Stimulated activated naive CD8-positive, alpha-beta T cell treated with anti-CD3 and anti-CD28 coated beads, Interleukin-15, amount 100 ng/mL, for 72 hours (primary cell): ENCODE measurements at regions not wholly inside any gene's neighbourhood (a gene's known extent, or its start where the extent isn't known, plus 50 kb on each side); places are given as distances from the start of the nearest gene placed in this dataset.
"Not testable (repeated sequence)": the region's sequence is repeated elsewhere in the genome, so short reads cannot be mapped to it uniquely, and the experiment has no call there.

Source experiments
- ATAC-seq: fragments of 150-1000 bp; cut with Tn5 transposase; 2 replicates; pipeline ENCODE4 v1.10.0; 2021; ENCODE audit warnings: mild to moderate bottlenecking, moderate library complexity
- DNase-seq, 2 donors: peaks; one replicate each; pipeline ENCODE4 v3.0.0; 2021 to 2022
- H3K27ac Mint-ChIP-seq, 2 donors: one replicate each; pipeline ENCODE4 v1.8.0; 2022; ENCODE audit warnings: mild to moderate bottlenecking in 2 of 2, mixed read lengths in 2 of 2, moderate library complexity in 2 of 2
- H3K27me3 Mint-ChIP-seq: one replicate; pipeline ENCODE4 v1.8.0; 2022; ENCODE audit warnings: mixed read lengths
- H3K4me1 Mint-ChIP-seq: one replicate; pipeline ENCODE4 v1.8.0; 2022; ENCODE audit warnings: mild to moderate bottlenecking, mixed read lengths
- H3K4me3 Mint-ChIP-seq, 2 donors: one replicate each; pipeline ENCODE4 v1.8.0; 2022; ENCODE audit warnings: mild to moderate bottlenecking in 2 of 2, mixed read lengths in 2 of 2, moderate library complexity in 1 of 2
- H3K9me3 Mint-ChIP-seq, 2 donors: one replicate each; pipeline ENCODE4 v1.8.0; 2022; ENCODE audit warnings: mixed read lengths in 2 of 2

DNA sequence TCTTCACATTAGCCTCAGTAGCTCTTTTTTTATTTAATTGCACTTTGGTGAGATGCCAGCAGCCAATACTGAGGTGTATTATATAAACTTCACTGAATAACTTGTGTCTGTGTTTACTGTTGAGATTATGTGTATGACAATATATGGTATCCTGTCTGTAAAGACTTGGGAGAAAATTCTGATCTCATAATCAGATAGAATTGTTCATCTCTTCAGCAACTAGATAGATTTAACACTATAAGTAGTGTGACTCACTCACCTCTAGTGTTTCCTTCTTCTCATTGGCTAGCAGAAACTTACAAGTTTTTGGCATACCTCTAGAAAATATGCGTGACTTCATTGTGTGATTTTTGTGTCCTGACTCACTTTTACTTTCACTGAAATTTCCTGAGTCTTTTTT, 67.6 kb upstream of the TGFBR2 start:
- Mint-ChIP-seq H3K9me3 (peaks cover 0 to 10% of the 10 kb centered on the region in 2 donors), H3K27me3 (no peaks in the 10 kb centered on the region), H3K4me1 (peaks cover 6% of the 10 kb centered on the region), H3K4me3 (no peak overlapping the region), H3K27ac (no peak overlapping the region)
- ATAC-seq (peak; percentile 75), DNase-seq (no peak)

DNA sequence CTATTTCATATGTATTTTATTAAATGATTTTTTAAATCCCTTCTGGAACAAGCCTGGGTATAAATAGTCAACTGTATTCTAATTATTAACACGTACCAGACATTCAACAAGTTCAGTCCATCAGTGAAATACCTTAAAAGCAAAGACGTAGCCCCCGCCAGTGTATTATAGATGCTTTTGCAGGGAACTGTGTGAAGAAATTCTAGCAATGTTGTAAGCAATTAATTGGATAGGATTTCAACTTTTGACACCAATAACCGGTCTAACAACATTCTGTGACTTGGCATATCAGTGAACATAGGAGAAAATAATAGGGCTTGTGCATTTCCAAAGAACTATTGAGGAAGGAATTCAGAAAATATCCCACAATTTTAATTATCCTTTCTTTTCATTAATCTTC, 67.2 kb upstream of the TGFBR2 start:
- peaks cover 0 to 10% of the 10 kb centered on the region in 2 donors for H3K9me3 Mint-ChIP-seq
- H3K4me1 Mint-ChIP-seq = peaks cover 6% of the 10 kb centered on the region
- no peaks in the 10 kb centered on the region for H3K27me3 Mint-ChIP-seq
- DNase-seq = no peak
- H3K4me3 Mint-ChIP-seq = no peak overlapping the region
- no peak overlapping the region for H3K27ac Mint-ChIP-seq
- ATAC-seq = no peak

DNA sequence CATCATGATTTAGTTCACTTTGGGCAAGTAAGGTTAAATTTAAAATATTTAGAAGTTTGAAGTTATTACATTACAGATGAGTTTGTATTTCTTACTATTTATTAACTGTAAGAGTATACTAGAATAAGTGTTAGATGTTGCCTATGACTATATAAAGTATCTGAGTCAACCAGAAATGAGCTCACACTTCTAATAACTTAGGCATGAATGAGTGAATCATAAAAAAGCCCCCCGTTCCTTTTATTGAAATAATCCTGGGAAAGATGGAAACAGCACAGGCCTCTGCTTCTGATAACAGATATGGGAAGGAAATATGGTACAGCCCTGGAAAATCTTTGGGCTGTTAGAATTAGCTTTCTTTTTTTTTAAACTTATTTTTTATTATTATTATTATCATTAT, 66.6 kb upstream of the TGFBR2 start:
- Mint-ChIP-seq H3K27ac (no peak overlapping the region), H3K27me3 (no peaks in the 10 kb centered on the region), H3K4me3 (no peak overlapping the region), H3K9me3 (peaks cover 0 to 10% of the 10 kb centered on the region in 2 donors), H3K4me1 (peaks cover 6% of the 10 kb centered on the region)
- ATAC-seq (no peak), DNase-seq (no peak)

DNA sequence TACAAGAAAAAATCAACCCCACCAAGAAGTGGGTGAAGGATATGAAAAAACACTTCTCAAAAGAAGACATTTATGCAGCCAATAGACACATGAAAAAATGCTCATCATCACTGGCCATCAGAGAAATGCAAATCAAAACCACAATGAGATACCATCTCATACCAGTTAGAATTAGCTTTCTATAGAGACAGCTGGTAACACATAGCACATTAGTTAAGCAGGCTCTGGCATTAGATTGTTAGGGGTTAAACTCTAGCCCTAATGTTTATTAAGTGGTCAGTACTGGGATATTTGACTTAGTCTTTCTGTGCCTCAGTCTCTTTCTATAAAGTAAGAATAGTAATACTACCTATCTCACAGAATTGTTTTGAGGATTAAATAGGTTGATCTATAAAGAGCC, 65.2 kb upstream of the TGFBR2 start:
- H3K27me3 Mint-ChIP-seq = not testable (repeated sequence)

DNA sequence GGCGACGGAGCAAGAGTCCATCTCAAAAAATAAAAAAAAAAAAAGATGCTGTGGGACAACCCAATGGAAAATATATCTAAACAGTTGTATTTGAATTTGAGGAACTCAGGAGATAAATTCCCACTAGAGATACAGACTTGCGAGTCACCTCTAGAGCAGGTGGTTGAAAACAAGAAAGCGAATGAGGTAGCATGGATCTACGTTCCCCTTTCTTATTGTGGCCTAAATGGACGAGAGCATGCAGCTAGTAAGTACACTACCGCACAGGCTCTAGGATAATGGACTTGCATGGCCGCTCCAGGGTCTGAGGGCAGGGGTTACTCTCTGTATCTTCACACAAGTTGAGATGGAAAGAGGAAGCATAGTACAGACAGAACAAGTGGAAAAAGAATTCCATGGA, 63.5 kb upstream of the TGFBR2 start:
- ATAC-seq (no peak), DNase-seq (no peak)
- no peaks in the 10 kb centered on the region for H3K27me3 Mint-ChIP-seq
- peaks cover 4 to 8% of the 10 kb centered on the region in 2 donors for H3K9me3 Mint-ChIP-seq
- H3K27ac Mint-ChIP-seq = no peak overlapping the region
- no peak overlapping the region for H3K4me3 Mint-ChIP-seq
- H3K4me1 Mint-ChIP-seq = peaks cover 11% of the 10 kb centered on the region

More for the DNA sequence above, 65.2 kb upstream of the TGFBR2 start:
- not testable (repeated sequence) for ATAC-seq, H3K27ac Mint-ChIP-seq, DNase-seq, H3K9me3 Mint-ChIP-seq, H3K4me1 Mint-ChIP-seq, H3K4me3 Mint-ChIP-seq

DNA sequence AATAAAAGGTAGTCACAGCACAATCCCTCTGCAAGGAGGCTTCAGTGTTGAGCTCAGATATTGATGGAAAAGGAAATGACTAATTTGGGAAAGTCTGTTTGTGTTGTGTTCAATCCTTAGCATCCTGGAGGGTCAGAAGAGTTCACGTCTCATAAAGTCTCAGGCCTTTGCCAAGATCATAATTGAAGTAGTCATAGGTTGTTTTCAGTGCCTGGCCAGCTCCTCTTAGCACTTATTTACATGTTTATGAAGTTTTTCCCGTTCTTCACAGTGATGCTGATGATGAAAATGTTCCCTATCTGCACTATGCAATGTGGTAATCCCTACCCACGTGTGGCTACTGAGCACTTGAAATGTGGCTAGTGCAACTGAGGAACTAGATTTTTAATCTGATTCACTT, 61.6 kb upstream of the TGFBR2 start:
- no peaks in the 10 kb centered on the region for H3K27me3 Mint-ChIP-seq
- H3K4me1 Mint-ChIP-seq = peaks cover 10% of the 10 kb centered on the region
- peaks cover 10 to 15% of the 10 kb centered on the region in 2 donors for H3K9me3 Mint-ChIP-seq
- H3K4me3 Mint-ChIP-seq = no peak overlapping the region
- DNase-seq (no peak), ATAC-seq (no peak)
- H3K27ac Mint-ChIP-seq = no peak overlapping the region

DNA sequence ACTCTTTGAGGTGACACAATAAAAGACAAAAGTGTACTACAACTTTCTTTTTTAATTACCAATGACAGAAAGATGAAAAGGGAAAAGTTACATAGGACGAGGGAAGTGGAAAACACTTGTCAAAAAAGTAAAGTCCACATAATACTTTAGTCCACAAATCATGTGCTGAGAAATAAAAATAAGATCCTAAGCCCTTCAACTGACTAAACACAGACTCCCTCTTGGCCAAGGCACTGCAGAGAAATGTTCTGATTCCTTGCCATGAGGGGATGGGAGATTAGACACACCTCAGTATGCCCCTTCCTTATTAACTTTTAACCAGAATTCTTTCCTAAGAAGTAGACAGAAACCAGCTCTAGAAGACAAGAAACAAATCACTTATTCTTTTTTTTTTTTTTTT, 59.5 kb upstream of the TGFBR2 start:
- DNase-seq (no peak), ATAC-seq (no peak)
- Mint-ChIP-seq H3K4me1 (peaks cover 21% of the 10 kb centered on the region), H3K4me3 (no peak overlapping the region), H3K9me3 (peaks cover 10 to 15% of the 10 kb centered on the region in 2 donors), H3K27ac (no peak overlapping the region), H3K27me3 (no peaks in the 10 kb centered on the region)

DNA sequence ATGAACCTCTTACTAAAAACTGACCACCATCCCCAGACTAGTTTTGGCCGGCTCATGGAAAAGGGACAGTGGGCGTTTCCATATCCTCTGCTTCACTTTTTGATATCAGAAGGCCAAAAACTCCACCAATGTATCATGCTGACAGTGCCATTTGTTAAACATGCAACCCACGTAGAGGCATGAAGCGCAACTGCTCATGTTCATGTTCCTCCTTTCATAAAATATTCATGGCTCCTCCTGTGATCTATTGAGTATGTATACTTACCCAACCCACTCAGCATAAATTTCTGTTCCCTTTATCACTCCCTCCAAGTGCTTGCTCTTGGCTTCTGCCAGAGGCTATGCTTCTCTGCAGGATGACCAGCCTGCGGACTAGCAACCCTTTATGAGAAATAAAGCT, 58.7 kb upstream of the TGFBR2 start:
- no peak for DNase-seq
- peaks cover 10 to 15% of the 10 kb centered on the region in 2 donors for H3K9me3 Mint-ChIP-seq
- no peak for ATAC-seq
- no peaks in the 10 kb centered on the region for H3K27me3 Mint-ChIP-seq
- H3K4me3 Mint-ChIP-seq = no peak overlapping the region
- H3K27ac Mint-ChIP-seq = no peak overlapping the region
- H3K4me1 Mint-ChIP-seq = peaks cover 29% of the 10 kb centered on the region

DNA sequence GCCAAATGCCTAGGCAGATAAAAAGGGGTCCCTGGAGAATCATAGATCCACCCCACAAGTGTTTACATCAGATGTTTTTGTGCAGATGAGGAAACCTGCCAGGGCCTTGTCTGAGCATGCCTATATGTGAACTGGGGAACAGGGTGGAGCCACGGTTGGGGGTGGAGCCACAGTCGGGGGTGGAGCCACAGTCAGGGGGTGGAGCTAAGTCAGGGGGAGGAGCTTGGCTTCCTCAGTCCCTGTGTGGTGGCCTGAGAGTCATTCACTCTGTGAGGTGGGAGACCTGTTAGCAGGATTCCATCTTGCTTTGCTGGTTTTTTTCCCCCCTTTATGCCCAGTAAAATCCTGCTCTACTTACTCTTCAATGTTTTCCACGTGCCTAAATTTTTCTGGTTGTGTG, 57.8 kb upstream of the TGFBR2 start:
- ATAC-seq (no peak), DNase-seq (peak in 1 of 2 donors; percentile 19)
- Mint-ChIP-seq H3K27ac (no peak overlapping the region), H3K4me3 (no peak overlapping the region), H3K27me3 (no peaks in the 10 kb centered on the region), H3K4me1 (peaks cover 32% of the 10 kb centered on the region), H3K9me3 (peaks cover 5 to 15% of the 10 kb centered on the region in 2 donors)

DNA sequence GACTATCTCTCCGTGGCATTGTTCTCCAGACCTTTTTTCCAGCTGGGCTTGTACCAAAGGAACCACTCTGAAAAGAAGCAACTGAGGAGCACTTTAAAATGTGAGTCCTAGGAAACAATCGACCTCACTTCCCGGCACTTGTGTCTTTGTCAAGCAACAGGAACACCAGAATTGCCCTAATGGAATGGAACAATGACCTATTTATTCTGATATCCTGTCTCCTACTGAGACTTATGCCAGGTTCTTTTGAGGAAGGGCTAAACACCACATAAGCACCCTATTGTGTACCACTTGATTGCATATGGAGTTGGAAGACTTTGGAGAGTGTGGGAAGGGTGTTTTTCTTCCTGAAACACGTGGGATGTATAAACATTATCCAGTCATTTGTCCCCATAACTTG, 56.8 kb upstream of the TGFBR2 start:
- Mint-ChIP-seq H3K4me1 (peaks cover 40% of the 10 kb centered on the region), H3K27ac (no peak overlapping the region), H3K9me3 (peaks cover 5 to 22% of the 10 kb centered on the region in 2 donors)

DNA sequence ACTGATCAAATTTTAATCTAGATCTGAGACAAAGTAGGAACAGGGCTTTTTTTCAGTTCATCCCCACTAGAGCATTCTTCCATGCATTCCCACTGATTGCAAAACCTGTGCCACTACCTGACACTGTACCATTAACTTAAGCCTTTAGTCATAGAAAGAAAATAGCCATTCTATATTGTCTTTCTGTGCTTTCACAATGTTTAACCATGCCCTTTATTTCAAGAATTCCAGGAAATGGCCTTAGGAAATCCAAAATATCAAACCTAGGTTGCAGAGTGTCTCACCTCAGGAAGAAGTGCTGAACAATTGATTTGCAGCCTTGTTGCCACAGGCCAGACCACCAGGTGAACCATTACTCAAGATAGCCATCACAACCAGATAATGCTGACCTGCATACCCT, 56.2 kb upstream of the TGFBR2 start:
- Mint-ChIP-seq H3K9me3 (peaks cover 5 to 22% of the 10 kb centered on the region in 2 donors), H3K4me1 (peaks cover 40% of the 10 kb centered on the region), H3K4me3 (no peak overlapping the region), H3K27me3 (no peaks in the 10 kb centered on the region), H3K27ac (no peak overlapping the region)
- DNase-seq = no peak
- no peak for ATAC-seq

More for the DNA sequence above, 56.8 kb upstream of the TGFBR2 start:
- Mint-ChIP-seq H3K4me3 (no peak overlapping the region), H3K27me3 (no peaks in the 10 kb centered on the region)
- DNase-seq (no peak), ATAC-seq (no peak)

DNA sequence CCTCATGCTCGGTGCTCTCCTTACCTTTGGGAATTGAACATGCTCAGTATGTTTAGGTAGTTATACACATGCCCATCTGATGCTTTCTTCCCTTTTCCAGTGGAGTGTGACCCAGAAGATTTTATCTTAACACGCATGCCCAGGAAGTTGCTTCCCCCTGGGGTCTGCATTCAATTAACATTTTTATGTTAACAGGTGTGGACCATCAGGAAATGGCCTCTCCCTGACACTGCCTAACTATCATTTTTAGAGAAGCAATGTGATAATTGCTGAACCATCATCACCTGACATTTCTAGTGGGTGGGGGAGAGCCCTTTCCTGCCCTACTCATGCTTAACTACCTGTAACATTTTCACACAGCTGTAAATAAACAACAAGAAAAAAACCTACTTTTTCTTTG, 55.1 kb upstream of the TGFBR2 start:
- H3K4me1 Mint-ChIP-seq = peaks cover 35% of the 10 kb centered on the region
- ATAC-seq = no peak
- H3K27ac Mint-ChIP-seq = peak overlapping the region in 1 of 2 donors; percentile 74
- H3K4me3 Mint-ChIP-seq = no peak overlapping the region
- peaks cover 5 to 22% of the 10 kb centered on the region in 2 donors for H3K9me3 Mint-ChIP-seq
- no peak for DNase-seq
- H3K27me3 Mint-ChIP-seq = no peaks in the 10 kb centered on the region

DNA sequence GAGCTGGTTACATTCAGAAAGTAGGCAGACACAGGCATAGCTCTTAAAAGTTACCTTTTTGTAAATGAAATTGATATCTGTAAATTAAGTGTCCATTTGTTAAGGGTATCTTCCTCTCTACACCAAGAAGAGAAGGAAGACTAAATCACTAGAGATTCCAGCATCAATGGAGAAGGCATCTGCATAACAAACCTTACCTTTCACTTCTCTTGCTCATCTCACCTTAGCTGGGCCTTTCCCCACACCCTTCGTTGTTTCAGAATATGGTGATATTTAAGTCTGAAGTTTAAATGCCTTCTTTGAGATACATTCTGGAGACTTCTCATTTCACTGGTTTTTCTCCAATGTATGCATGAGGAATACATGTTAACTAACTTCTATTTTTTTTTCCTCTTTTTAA, 54.5 kb upstream of the TGFBR2 start:
- no peak overlapping the region for H3K27ac Mint-ChIP-seq
- peaks cover 35% of the 10 kb centered on the region for H3K4me1 Mint-ChIP-seq
- no peak overlapping the region for H3K4me3 Mint-ChIP-seq
- H3K9me3 Mint-ChIP-seq = peaks cover 5 to 22% of the 10 kb centered on the region in 2 donors
- DNase-seq = no peak
- ATAC-seq = no peak
- no peaks in the 10 kb centered on the region for H3K27me3 Mint-ChIP-seq

DNA sequence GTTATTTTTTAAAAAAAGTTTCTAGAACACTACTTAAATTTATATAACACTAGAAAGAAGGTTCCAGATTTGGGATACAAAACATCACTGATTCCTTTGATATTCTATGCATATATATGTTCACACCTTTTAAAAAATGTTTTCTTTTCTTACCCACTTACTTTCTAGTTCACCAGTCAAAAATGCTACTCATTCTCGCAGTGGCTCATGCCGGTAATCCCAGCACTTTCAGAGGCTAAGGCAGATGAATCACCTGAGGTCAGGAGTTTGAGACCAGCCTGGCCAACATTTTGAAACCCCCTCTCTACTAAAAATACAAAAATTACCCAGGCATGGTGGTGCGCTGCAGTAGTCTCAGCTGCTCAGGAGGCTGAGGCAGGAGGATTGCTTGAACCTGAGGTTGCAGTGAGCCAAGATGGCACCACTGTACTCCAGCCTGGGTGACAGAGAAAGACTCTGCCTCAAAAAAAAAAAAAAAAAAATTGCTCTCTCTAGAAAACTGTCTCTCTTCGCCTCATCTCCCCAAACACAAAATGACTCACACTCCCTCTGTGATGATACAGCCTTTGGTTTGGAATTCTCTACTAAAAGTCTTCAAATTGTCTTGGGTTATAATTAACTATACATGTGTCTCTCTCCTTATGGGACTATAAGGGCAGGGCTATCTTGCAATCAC, 52.6 kb upstream of the TGFBR2 start:
- Mint-ChIP-seq H3K27me3 (no peaks in the 10 kb centered on the region), H3K27ac (no peak overlapping the region), H3K9me3 (peaks cover 0 to 9% of the 10 kb centered on the region in 2 donors), H3K4me3 (no peak overlapping the region), H3K4me1 (peaks cover 30% of the 10 kb centered on the region)
- ATAC-seq (peak; percentile 58), DNase-seq (peak in 1 of 2 donors; percentile 35)

DNA sequence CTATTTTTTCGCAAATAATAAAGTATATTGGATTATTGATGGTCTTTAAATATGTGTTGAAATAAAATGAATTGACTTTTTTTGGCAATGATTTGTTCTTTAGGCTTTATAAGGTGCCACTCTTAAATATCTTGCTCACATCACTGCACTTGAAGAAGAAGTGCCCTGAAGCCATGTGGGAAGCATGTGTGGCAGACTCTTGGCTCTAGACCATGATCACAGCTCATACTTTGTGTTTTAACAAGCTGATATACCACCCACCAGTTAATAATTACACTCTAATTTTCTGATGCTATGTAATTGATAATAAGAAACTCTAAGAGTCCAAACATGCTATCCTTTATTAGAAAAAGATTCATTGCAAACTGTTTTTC, 52.1 kb upstream of the TGFBR2 start:
- H3K9me3 Mint-ChIP-seq = peaks cover 0 to 7% of the 10 kb centered on the region in 2 donors
- no peak for ATAC-seq
- no peak for DNase-seq

DNA sequence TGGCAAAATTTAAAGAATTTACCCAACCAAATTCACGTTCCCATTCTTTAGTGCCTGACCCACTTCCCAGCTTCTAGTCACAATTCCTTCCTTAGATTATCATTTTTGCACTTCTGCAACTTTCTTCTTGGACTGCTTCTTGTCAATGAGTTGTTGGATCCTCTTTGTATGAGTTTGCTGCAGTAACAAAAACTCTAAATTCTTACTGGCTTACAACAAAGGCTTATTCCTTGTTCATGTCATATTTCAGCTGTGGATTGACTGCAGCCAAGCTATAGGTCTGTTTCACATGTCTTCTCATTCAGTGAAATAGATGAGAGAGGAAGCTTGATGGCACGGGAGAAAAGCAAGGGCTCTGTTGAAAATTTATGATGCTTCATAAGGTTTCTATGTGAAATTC, 50.4 kb upstream of the TGFBR2 start:
- H3K4me1 Mint-ChIP-seq = peaks cover 26% of the 10 kb centered on the region
- ATAC-seq (no peak), DNase-seq (no peak)
- H3K27me3 Mint-ChIP-seq = no peaks in the 10 kb centered on the region
- no peak overlapping the region for H3K4me3 Mint-ChIP-seq
- H3K27ac Mint-ChIP-seq = no peak overlapping the region
- H3K9me3 Mint-ChIP-seq = peaks cover 0 to 7% of the 10 kb centered on the region in 2 donors

More for the DNA sequence above, 52.1 kb upstream of the TGFBR2 start:
- H3K4me3 Mint-ChIP-seq = no peak overlapping the region
- H3K4me1 Mint-ChIP-seq = peaks cover 29% of the 10 kb centered on the region
- H3K27ac Mint-ChIP-seq = no peak overlapping the region
- no peaks in the 10 kb centered on the region for H3K27me3 Mint-ChIP-seq
